ENCODE measurements at regions not wholly inside any gene's neighbourhood (a gene's known extent, or its start where the extent isn't known, plus 50 kb on each side); places are given as distances from the start of the nearest gene placed in this dataset.
"Not testable (repeated sequence)": the region's sequence is repeated elsewhere in the genome, so short reads cannot be mapped to it uniquely, and the experiment has no call there.

DNA sequence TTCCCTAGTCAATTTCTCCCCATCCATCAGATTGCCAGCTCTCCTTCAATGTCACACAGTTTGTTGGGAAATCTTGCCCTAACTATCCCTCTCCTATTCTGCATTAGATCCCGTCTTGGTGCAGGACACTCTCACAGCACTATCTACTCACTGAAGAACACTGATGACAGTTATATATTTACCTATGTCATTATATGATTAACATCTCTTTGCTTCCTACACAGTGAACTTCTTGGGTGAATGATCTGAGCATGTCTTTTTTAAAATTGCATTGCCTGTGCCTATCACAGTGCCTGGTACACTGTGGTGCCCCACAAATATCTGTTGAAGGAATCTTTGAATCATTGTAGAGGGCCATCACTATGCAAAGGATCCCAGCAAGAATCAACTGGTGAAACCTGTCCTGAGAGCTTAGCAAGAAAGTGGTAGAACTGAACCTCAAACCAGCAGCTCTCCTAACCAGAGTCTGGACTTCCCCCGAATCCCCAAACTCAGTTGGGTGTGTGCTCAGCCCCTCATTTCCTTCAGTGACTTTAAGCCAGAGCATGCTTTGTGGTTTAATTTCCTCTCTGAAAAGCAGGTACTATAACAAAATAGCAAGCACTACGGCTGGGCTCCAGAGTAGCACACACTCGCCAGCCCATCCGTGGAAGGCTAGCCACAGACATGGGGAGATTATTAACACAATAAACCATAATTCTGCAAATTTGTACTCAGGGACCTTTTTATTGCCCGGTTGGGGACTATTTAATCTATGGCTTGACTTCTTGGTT, 680.7 kb upstream of the SALL1 start:
- Mint-ChIP-seq H3K36me3 (ENCODE audit: low read depth) (no peaks in the 10 kb centered on the region), H3K4me3 (no peak overlapping the region), H3K4me1 (no peaks in the 10 kb centered on the region), H3K9me3 (peaks cover 4% of the 10 kb centered on the region), H3K27ac (no peak overlapping the region), H3K27me3 (no peaks in the 10 kb centered on the region)
- DNase-seq (no peak), ATAC-seq (no peak)

DNA sequence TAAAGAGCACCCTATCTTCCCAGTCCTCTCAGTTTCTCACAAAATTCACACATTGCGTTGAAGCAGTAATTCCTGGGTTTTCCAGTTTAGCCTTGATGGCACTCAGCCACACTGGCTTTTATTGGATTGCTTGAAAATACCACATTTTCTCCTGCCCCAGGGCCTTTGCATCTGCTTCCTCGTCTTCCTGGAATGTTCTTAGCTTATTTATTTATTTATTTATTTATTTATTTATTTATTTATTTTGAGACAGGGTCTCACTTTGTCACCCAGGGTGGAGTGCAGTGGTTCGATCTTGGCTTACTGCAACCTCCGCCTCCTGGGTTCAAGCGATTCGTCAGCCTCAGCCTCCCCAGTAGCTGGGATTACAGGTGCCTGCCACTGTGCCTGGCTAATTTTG, 680.0 kb upstream of the SALL1 start:
- DNase-seq; ATAC-seq; H3K4me3 Mint-ChIP-seq; H3K9me3 Mint-ChIP-seq; H3K4me1 Mint-ChIP-seq; H3K27me3 Mint-ChIP-seq; H3K36me3 Mint-ChIP-seq (ENCODE audit: low read depth); H3K27ac Mint-ChIP-seq: not testable (repeated sequence)

DNA sequence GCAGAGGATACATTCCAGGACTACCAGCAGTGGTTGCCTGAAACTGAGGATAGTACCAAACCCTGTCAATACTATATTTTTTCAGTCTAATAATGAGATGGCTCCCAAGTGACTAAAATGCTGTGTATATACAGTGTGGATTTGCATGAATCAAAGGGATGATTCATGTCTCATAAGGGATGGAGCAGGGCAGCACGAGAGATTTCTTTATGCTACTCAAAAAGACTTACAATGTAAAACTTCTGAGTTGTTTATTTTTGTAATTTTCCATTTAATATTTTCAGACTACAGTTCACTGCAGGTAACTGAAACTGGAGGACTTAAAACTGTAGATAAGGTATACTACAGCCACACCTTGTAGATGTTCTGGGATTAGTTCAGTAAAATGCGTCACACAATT, 674.7 kb upstream of the SALL1 start:
- no peaks in the 10 kb centered on the region for H3K27me3 Mint-ChIP-seq
- H3K4me3 Mint-ChIP-seq: no peak overlapping the region
- H3K4me1 Mint-ChIP-seq: no peaks in the 10 kb centered on the region
- H3K36me3 Mint-ChIP-seq (ENCODE audit: low read depth): no peaks in the 10 kb centered on the region
- ATAC-seq: no peak
- H3K9me3 Mint-ChIP-seq: no peaks in the 10 kb centered on the region
- no peak for DNase-seq
- no peak overlapping the region for H3K27ac Mint-ChIP-seq

DNA sequence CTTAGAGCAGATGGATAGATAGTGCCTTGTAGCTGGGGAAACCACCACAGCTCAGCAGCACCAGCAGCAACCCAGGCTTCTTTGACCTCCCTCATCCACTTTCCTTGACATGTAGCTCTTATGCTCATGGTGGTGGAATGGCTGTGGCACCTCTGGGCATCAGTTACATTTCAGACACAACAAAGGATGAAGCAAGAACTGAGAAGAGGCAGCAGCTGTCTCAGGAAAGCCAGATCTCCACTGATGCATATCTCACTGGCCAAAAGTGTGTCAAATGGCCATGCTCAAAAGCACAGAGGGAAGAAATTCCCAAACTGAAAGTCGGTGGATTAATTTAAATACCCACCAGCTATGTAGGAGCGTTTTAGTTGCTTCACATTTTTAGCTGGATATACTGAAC, 671.4 kb upstream of the SALL1 start:
- Mint-ChIP-seq H3K36me3 (ENCODE audit: low read depth) (no peaks in the 10 kb centered on the region), H3K9me3 (peaks cover 5% of the 10 kb centered on the region), H3K4me1 (no peaks in the 10 kb centered on the region), H3K27ac (no peak overlapping the region), H3K27me3 (no peaks in the 10 kb centered on the region), H3K4me3 (no peak overlapping the region)
- no peak for ATAC-seq
- no peak for DNase-seq

DNA sequence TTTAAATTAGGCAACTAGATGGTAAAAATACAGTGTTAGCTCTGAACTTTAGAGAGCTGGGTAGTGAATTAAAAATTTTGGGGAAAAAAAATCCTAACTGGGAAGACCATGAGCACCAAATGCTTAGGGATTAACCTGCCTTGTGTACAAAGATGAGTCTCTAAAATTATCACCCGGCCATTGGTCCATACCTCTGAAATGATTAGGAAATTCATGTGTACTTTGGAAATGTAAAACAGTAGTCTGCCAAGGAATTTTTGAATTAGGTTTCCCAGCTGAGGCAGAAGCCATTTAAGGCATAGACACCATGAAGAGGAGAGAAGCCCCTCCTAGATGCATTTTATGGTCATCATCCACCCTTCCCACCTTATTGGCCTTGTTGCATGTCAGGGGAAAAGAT, 670.5 kb upstream of the SALL1 start:
- H3K27me3 Mint-ChIP-seq: no peaks in the 10 kb centered on the region

DNA sequence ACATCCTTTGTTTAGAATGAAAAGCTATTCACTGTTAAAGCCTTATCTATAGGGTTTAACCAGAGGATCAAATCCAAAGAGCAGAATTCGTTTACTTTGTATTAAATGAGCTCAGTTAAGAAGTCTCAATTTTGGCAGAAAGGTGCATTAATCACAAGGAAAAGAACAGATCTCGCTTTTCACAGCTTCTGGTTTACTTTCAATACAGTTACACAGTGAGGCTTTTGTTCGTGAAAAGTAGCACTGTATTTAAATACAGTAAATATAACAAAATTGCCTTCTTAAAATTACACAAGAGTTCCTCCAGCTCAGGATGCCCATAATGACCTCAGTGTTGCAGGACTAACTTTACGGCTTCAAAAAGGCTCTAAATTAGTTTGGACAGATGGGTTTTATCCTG, 669.1 kb upstream of the SALL1 start:
- Mint-ChIP-seq H3K9me3 (peaks cover 5% of the 10 kb centered on the region), H3K36me3 (ENCODE audit: low read depth) (no peaks in the 10 kb centered on the region), H3K4me1 (no peaks in the 10 kb centered on the region), H3K27ac (no peak overlapping the region), H3K27me3 (no peaks in the 10 kb centered on the region), H3K4me3 (no peak overlapping the region)
- no peak for ATAC-seq
- no peak for DNase-seq

More for the DNA sequence above, 670.5 kb upstream of the SALL1 start:
- Mint-ChIP-seq H3K36me3 (ENCODE audit: low read depth) (no peaks in the 10 kb centered on the region), H3K9me3 (peaks cover 5% of the 10 kb centered on the region), H3K4me3 (no peak overlapping the region), H3K27ac (no peak overlapping the region), H3K4me1 (no peaks in the 10 kb centered on the region)
- ATAC-seq (no peak), DNase-seq (no peak)

DNA sequence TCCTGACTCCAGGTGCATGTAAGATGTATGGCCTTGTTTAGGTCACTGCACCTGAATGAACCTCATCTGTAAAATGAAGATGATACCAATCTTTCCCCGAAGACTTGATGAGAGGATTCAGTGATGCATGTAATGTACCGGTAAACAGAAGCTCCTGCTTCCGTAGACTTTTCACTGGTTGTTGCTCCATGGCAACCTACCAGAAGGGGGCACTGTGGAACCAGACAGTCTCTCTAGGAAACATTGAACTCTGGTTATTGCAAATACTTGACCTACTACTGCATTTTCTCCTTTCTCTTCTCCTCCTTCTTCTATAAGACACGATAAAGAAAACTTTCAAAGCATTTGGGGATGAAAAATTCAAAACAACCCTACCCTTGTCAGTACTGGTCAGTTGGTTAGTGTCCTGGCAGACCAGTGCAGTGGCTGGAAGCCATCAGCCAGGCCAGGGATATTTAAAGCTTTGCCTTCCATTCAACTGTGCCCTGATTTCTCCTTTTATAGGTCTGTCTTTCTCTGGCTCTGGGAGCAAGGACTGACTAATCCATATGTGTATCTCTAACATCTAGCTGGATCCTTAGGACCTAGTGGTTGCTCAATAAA, 667.4 kb upstream of the SALL1 start:
- no peak overlapping the region for H3K4me3 Mint-ChIP-seq
- H3K27ac Mint-ChIP-seq: no peak overlapping the region
- ATAC-seq: no peak
- H3K27me3 Mint-ChIP-seq: no peaks in the 10 kb centered on the region
- peak; percentile 6 for DNase-seq
- H3K36me3 Mint-ChIP-seq (ENCODE audit: low read depth): no peaks in the 10 kb centered on the region
- H3K4me1 Mint-ChIP-seq: no peaks in the 10 kb centered on the region
- peaks cover 11% of the 10 kb centered on the region for H3K9me3 Mint-ChIP-seq

DNA sequence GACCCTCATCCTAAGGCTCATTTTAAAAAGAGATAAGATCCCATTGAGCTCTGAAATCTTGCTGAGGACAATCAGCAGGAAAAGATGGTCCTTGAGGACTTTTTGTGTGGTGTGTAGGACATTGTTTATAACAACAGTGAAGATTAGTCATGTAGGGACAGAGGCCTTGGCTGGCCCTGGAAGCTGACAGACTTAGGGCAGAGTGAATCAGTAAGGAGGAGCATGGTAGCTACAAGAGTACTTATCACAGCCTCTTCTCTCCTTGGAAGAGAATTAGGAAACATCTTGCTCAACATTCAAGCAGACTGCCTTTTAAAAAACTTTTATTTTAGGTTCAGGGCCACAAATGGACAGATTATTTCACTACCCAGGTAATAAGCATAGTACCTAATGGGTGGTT, 665.9 kb upstream of the SALL1 start:
- Mint-ChIP-seq H3K4me1 (no peaks in the 10 kb centered on the region), H3K9me3 (peaks cover 16% of the 10 kb centered on the region), H3K36me3 (ENCODE audit: low read depth) (no peaks in the 10 kb centered on the region), H3K27me3 (no peaks in the 10 kb centered on the region), H3K27ac (no peak overlapping the region), H3K4me3 (no peak overlapping the region)
- ATAC-seq: no peak
- DNase-seq: no peak

DNA sequence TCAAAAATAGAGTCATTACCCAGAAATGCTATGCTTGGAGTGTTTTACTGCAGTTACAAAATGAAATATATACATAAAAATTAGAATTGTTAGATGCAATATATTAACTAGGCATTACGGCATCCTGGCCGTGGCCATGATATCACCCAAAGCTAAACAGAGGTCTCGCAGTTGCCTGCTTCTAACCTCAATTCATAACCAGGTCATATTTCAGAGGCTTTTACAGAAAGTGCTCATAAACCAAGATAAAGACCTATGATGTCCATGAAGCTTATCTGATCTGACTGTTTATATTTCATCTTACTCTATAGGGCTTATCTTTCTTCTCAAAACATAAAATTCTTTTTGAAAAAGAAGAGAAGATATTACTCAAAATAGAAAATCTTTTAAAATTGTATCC, 664.5 kb upstream of the SALL1 start:
- H3K9me3 Mint-ChIP-seq: peaks cover 16% of the 10 kb centered on the region
- no peaks in the 10 kb centered on the region for H3K4me1 Mint-ChIP-seq
- ATAC-seq (no peak), DNase-seq (no peak)
- no peak overlapping the region for H3K4me3 Mint-ChIP-seq
- no peak overlapping the region for H3K27ac Mint-ChIP-seq
- H3K27me3 Mint-ChIP-seq: no peaks in the 10 kb centered on the region
- no peaks in the 10 kb centered on the region for H3K36me3 Mint-ChIP-seq (ENCODE audit: low read depth)

DNA sequence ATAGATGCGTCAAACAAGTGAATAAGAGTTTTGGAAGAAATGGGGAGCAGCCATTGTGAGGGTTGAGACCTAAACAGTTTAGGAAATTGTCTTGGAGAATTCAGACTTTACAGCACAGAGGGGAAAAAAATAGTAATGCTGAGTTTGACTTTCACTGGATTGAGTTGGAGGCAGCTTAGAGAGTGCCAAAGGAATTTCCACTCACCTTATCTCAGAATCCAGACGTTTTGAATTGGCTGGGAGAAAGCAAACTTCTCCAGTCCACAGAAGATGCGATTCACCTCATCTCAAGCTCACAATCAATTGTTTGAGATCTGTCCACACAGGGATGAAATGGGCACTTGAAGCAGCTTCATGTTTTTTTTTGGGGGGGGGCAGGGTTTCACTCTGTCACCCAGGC, 663.5 kb upstream of the SALL1 start:
- H3K4me1 Mint-ChIP-seq: no peaks in the 10 kb centered on the region
- H3K27ac Mint-ChIP-seq: no peak overlapping the region
- peaks cover 19% of the 10 kb centered on the region for H3K9me3 Mint-ChIP-seq
- DNase-seq (no peak), ATAC-seq (no peak)
- H3K27me3 Mint-ChIP-seq: no peaks in the 10 kb centered on the region
- no peaks in the 10 kb centered on the region for H3K36me3 Mint-ChIP-seq (ENCODE audit: low read depth)
- no peak overlapping the region for H3K4me3 Mint-ChIP-seq

DNA sequence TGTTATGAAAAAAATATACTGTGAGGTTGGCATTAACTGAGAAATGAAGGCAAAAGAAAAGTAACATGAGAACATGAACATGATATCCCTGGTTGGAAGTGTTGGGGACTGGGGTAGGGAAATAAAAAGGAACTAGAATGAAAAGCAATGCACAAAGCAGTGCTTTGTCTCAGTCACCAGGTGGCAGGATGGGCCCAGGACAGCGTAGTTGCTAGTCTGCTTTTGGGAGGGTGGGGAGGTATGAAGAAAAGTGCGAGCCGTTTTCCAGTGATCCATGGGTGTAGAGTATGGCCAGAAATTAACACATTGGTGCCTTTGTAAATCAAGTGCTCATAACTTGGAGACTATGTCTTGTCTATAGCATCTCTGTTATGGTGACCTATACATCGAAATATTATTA, 662.5 kb upstream of the SALL1 start:
- Mint-ChIP-seq H3K4me3 (no peak overlapping the region), H3K27me3 (no peaks in the 10 kb centered on the region), H3K4me1 (no peaks in the 10 kb centered on the region), H3K27ac (no peak overlapping the region), H3K36me3 (ENCODE audit: low read depth) (no peaks in the 10 kb centered on the region), H3K9me3 (peaks cover 18% of the 10 kb centered on the region)
- ATAC-seq (no peak), DNase-seq (no peak)

DNA sequence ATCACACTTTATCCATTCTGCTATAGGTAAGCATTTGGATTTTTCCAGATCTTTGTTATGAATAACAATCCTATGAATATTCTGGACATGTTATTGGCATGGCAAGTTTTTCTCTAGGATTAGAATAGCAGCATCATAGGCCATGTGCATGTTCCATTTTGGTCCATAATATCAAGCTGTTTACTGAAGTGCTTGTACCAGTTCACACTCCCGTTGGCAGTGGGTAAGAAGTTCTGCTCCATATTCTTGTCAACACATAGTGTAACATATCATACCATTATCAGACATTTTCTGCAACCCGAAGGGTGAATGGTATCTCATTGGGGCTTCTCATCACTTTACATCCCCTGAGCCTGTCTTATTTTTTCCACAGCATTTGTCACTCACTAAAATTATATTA, 661.9 kb upstream of the SALL1 start:
- H3K9me3 Mint-ChIP-seq: peaks cover 14% of the 10 kb centered on the region
- no peaks in the 10 kb centered on the region for H3K36me3 Mint-ChIP-seq (ENCODE audit: low read depth)
- no peak overlapping the region for H3K27ac Mint-ChIP-seq
- H3K27me3 Mint-ChIP-seq: no peaks in the 10 kb centered on the region
- ATAC-seq (no peak), DNase-seq (no peak)
- no peak overlapping the region for H3K4me3 Mint-ChIP-seq
- no peaks in the 10 kb centered on the region for H3K4me1 Mint-ChIP-seq

DNA sequence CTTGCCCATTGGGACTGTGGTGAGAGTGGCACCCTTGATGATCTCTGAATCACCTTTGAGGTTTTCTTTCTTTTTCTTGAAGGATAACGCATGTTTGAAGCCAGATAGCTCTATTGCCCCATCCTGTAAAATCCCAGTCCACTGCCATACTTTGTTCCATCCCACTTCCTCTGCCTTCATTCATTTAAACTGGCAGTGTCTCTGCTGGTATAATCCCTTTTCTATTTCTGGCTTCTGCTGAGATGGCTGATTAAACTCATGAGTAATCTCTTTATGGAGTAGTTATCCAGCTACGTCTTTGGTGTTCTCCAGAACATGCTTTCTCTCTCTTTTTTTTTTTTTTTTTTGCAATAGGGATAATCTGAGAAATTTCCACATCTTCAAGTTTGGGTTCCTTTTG, 656.5 kb upstream of the SALL1 start:
- peaks cover 12% of the 10 kb centered on the region for H3K9me3 Mint-ChIP-seq
- no peaks in the 10 kb centered on the region for H3K36me3 Mint-ChIP-seq (ENCODE audit: low read depth)
- H3K4me1 Mint-ChIP-seq: no peaks in the 10 kb centered on the region
- DNase-seq (no peak), ATAC-seq (no peak)
- H3K4me3 Mint-ChIP-seq: no peak overlapping the region
- no peak overlapping the region for H3K27ac Mint-ChIP-seq
- no peaks in the 10 kb centered on the region for H3K27me3 Mint-ChIP-seq

DNA sequence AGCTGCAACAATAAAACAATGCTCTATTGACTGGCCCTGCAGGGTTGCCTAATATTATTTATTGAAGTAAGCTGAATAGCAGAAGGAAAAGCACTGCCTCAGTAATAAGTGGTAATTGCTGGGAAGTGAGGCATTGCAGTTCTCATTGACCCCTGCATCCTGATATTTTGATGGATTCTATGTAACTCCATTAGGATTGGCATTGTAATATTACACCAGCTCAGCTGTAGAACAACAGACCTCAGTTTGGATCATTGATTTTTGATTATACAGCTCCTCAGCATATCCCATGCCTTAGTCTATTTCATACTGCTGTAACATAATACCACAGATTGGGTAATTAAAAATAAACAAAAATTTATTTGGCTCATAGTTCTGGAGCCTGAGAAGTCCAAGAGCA, 650.6 kb upstream of the SALL1 start:
- no peaks in the 10 kb centered on the region for H3K4me1 Mint-ChIP-seq

DNA sequence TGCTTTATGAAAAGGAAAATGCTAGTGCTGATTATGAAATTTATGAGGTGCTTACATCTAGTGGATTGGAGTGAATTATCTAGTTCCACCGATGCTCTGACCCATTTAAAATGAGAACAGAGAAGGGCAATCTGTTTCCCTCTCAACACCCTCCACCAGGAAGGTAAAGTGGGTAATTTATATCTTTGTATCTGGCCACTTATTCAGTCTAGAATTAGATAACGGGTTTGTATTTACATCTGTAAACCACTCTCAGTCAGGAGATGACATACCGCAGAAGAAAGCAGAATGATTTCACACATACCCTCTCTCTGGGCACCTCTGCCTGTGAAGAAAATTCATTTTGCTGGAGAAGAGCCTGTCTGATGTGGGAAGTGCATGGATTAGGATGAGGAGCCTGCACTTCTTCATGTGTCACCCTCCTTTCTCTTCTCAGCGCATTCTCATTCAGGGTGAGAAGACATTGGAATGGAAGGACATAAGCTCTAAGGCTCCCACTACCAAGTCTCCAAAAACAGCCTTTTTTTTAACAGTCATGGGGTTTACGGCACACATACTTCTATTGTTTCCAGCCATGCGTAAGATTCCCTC, 646.7 kb upstream of the SALL1 start:
- ATAC-seq: no peak
- H3K27ac Mint-ChIP-seq: no peak overlapping the region
- H3K36me3 Mint-ChIP-seq (ENCODE audit: low read depth): no peaks in the 10 kb centered on the region
- H3K27me3 Mint-ChIP-seq: no peaks in the 10 kb centered on the region
- no peaks in the 10 kb centered on the region for H3K9me3 Mint-ChIP-seq
- H3K4me1 Mint-ChIP-seq: no peaks in the 10 kb centered on the region
- DNase-seq: no peak
- H3K4me3 Mint-ChIP-seq: no peak overlapping the region

More for the DNA sequence above, 650.6 kb upstream of the SALL1 start:
- H3K4me3 Mint-ChIP-seq: no peak overlapping the region
- ATAC-seq (no peak), DNase-seq (no peak)
- H3K27ac Mint-ChIP-seq: no peak overlapping the region
- peaks cover 4% of the 10 kb centered on the region for H3K9me3 Mint-ChIP-seq
- H3K27me3 Mint-ChIP-seq: no peaks in the 10 kb centered on the region
- no peaks in the 10 kb centered on the region for H3K36me3 Mint-ChIP-seq (ENCODE audit: low read depth)
